Stimulated activated naive CD8-positive, alpha-beta T cell treated with anti-CD3 and anti-CD28 coated beads, Interleukin-15, Interleukin-2, amounts not matched to agents 100 ng/mL and 50 ng/mL, for 24 hours (primary cell): ENCODE measurements at regions not wholly inside any gene's neighbourhood (a gene's known extent, or its start where the extent isn't known, plus 50 kb on each side); places are given as distances from the start of the nearest gene placed in this dataset.
"Not testable (repeated sequence)": the region's sequence is repeated elsewhere in the genome, so short reads cannot be mapped to it uniquely, and the experiment has no call there.

Experiments used
- H3K27ac Mint-ChIP-seq: one replicate; pipeline ENCODE4 v1.8.0; 2021; ENCODE audit warnings: mild to moderate bottlenecking, mixed read lengths
- H3K27me3 Mint-ChIP-seq: one replicate; pipeline ENCODE4 v1.8.0; 2021; ENCODE audit warnings: mixed read lengths
- H3K36me3 Mint-ChIP-seq: one replicate; pipeline ENCODE4 v1.8.0; 2021; ENCODE audit warnings: low read depth, mixed read lengths
- H3K4me1 Mint-ChIP-seq: one replicate; pipeline ENCODE4 v1.8.0; 2021; ENCODE audit warnings: low read depth, mixed read lengths
- H3K4me3 Mint-ChIP-seq: one replicate; pipeline ENCODE4 v1.8.0; 2021; ENCODE audit warnings: mild to moderate bottlenecking, mixed read lengths
- H3K9me3 Mint-ChIP-seq: one replicate; pipeline ENCODE4 v1.8.0; 2021; ENCODE audit warnings: mixed read lengths

DNA sequence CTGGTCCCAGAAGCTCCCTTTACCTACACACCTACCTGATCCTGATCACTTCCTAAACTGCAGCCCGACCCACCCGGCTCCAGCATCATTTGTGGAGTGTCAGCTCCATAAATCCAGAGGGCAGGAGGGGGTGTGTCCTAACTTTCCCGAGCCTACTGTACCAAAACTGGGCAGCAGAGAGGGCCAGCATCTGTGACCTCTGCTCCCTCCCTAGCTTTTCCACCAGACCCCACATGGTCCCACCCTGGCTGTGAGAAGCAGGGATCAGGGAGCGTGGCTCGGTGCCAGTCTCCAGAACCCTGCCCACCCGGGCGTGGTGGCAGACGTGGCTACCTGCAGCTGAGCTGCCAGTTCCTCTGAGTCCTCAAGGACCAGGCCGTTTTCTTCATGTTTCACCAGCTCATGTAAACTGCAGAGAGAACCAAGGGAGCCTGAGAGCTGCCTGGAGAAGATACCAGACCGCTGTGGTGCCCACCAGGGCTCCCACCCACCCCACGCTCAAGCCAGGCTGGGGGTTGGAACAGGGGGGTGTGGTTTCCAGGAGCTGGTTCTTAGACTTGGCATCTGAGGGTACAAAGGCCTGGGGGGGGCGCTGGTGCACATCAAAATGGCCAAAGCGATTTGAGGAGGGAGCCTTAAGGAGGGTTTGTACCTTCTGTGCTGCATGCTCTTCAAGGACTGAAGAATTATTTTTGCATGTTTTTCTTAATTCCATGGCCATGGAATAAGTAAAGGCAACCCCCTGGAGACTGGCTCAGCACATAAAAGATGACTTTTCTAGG, 76.7 kb upstream of the DRD5 start:
- Mint-ChIP-seq H3K4me3 (no peak overlapping the region), H3K27me3 (no peaks in the 10 kb centered on the region), H3K9me3 (no peaks in the 10 kb centered on the region), H3K27ac (no peak overlapping the region), H3K4me1 (peaks cover 12% of the 10 kb centered on the region), H3K36me3 (no peaks in the 10 kb centered on the region)

GRCh38 chr4:9707281-9707680, 74.2 kb upstream of the DRD5 start:
- peaks cover 12% of the 10 kb centered on the region for H3K4me1 Mint-ChIP-seq
- H3K27me3 Mint-ChIP-seq, H3K9me3 Mint-ChIP-seq, H3K27ac Mint-ChIP-seq, H3K4me3 Mint-ChIP-seq, H3K36me3 Mint-ChIP-seq: not testable (repeated sequence)

DNA sequence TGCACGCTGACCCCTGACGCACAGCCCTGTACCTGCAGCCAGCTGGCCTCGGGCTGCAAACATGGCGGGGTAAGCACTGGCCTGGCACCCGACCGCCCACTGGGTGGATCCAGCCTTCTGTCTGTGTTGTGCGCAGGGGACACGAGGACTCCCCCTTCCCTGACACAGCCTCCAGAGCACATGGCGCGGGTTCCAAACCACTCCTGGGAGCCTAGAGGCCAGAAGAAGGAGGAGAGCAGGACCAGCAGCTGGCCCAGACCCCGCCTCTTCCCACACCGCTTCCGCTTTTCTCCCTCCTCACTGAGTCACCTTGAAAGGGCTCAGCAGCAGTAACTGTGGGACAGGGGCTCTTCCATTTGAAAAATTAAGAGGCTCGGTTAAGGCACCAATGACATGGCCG, 73.5 kb upstream of the DRD5 start:
- H3K27ac Mint-ChIP-seq, H3K4me3 Mint-ChIP-seq, H3K27me3 Mint-ChIP-seq, H3K9me3 Mint-ChIP-seq, H3K36me3 Mint-ChIP-seq: not testable (repeated sequence)
- peaks cover 12% of the 10 kb centered on the region for H3K4me1 Mint-ChIP-seq

- Mint-ChIP-seq H3K27me3 (no peaks in the 10 kb centered on the region), H3K4me1 (no peaks in the 10 kb centered on the region), H3K27ac (no peak overlapping the region), H3K9me3 (peaks cover 3% of the 10 kb centered on the region), H3K4me3 (no peak overlapping the region), H3K36me3 (no peaks in the 10 kb centered on the region)
Measured at GRCh38 chr4:9709724-9710123, 71.7 kb upstream of the DRD5 start.

DNA sequence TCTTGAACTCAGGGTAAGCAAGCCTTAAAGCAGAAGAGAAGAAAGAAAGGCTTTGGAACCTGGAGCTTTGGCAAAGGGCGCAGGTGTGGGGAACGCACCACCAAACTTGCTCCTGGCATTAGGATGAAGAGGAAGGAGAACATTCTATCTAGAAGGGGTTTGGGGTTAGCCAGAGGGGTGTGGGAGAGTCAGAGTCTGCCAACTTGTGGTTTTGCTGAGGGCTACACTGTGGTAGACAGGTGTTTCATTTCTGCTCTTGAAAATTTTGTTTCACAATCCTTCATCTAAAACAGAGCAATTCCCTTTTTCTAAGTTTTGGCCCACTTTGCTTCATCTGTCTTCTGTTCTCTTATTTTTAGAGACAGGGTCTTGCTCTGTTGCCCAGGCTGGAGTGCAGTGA, 66.2 kb upstream of the DRD5 start:
- not testable (repeated sequence) for H3K4me3 Mint-ChIP-seq, H3K27ac Mint-ChIP-seq, H3K9me3 Mint-ChIP-seq, H3K27me3 Mint-ChIP-seq, H3K36me3 Mint-ChIP-seq, H3K4me1 Mint-ChIP-seq

GRCh38 chr4:9716093-9716492, 65.3 kb upstream of the DRD5 start:
- Mint-ChIP-seq H3K4me1 (no peaks in the 10 kb centered on the region), H3K9me3 (peaks cover 3% of the 10 kb centered on the region), H3K27me3 (no peaks in the 10 kb centered on the region), H3K27ac (no peak overlapping the region), H3K36me3 (no peaks in the 10 kb centered on the region), H3K4me3 (no peak overlapping the region)

DNA sequence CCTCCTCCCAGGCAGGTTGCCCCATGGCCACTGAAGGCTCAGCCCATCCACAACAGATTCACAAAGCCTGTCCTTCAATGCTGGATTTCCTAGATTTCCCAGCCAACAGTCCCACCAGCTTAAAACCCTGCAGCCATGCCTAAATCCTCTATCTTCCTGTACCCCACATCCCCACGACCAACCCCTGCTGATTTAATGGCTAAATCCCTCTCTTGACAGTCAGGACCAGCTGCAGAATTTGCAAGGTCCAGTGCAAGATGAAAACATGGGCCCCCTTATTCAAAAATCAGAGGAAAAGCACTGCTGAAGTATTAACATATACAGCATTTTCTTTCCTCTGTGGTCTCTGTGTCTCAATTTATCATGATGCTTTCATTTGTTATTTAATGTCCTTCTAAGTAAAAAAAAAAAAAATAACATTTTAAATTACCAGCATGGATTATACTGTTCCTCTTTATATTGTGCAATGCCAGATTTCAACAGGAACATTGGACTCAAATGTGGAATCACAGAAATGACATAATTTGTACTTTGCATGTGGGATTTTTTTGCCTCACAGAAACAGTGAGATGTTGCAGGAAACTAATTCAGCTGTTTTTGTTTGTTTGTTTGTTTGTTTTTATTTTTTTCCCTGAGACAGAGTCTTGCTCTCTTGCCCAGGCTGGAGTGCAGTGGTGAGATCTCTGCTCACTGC, 63.0 kb upstream of the DRD5 start:
- H3K9me3 Mint-ChIP-seq, H3K27ac Mint-ChIP-seq, H3K36me3 Mint-ChIP-seq, H3K4me1 Mint-ChIP-seq, H3K27me3 Mint-ChIP-seq, H3K4me3 Mint-ChIP-seq: not testable (repeated sequence)

GRCh38 chr4:9722131-9722530, 59.3 kb upstream of the DRD5 start:
- not testable (repeated sequence) for H3K4me1 Mint-ChIP-seq, H3K27ac Mint-ChIP-seq, H3K4me3 Mint-ChIP-seq, H3K27me3 Mint-ChIP-seq, H3K9me3 Mint-ChIP-seq, H3K36me3 Mint-ChIP-seq
